Activated CD4-positive, alpha-beta T cell treated with anti-CD3 and anti-CD28 coated beads, Interleukin-2, amount 10 ng/mL, durations not matched to agents 7 days and 5 days (primary cell): ENCODE measurements at regions not wholly inside any gene's neighbourhood (a gene's known extent, or its start where the extent isn't known, plus 50 kb on each side); places are given as distances from the start of the nearest gene placed in this dataset.
"Not testable (repeated sequence)": the region's sequence is repeated elsewhere in the genome, so short reads cannot be mapped to it uniquely, and the experiment has no call there.

Source experiments
- CTCF ChIA-PET: fragments of 350-600 bp; sonication (Branson Sonifier 250); formaldehyde crosslinking; loops from one replicate; lab custom pipeline; 2021; ENCODE audit warnings: antibody characterized with exemption; lab: Charles Lee
- POLR2A ChIA-PET: fragments of 350-600 bp; sonication (Branson Sonifier 250); formaldehyde crosslinking; loops from one replicate; lab custom pipeline; 2021; ENCODE audit warnings: antibody characterized with exemption; lab: Charles Lee
- DNase-seq: peaks from one replicate; pipeline ENCODE4 v3.0.0-alpha.2; 2020
- H3K27ac Mint-ChIP-seq: one replicate; pipeline ENCODE4 v1.8.0; 2021; ENCODE audit warnings: mild to moderate bottlenecking, moderate library complexity, mixed read lengths
- H3K27me3 Mint-ChIP-seq: one replicate; pipeline ENCODE4 v1.8.0; 2021; ENCODE audit warnings: mixed read lengths
- H3K36me3 Mint-ChIP-seq: one replicate; pipeline ENCODE4 v1.8.0; 2021; ENCODE audit warnings: low read depth, mixed read lengths
- H3K4me1 Mint-ChIP-seq: one replicate; pipeline ENCODE4 v1.8.0; 2021; ENCODE audit warnings: mixed read lengths
- H3K4me3 Mint-ChIP-seq: one replicate; pipeline ENCODE4 v1.8.0; 2021; ENCODE audit warnings: mild to moderate bottlenecking, moderate library complexity, mixed read lengths
- H3K9me3 Mint-ChIP-seq: one replicate; pipeline ENCODE4 v1.8.0; 2021; ENCODE audit warnings: mixed read lengths

- DNase-seq, result no peak
- Mint-ChIP-seq H3K4me1 (no peaks in the 10 kb centered on the region), H3K36me3 (no peaks in the 10 kb centered on the region), H3K9me3 (no peaks in the 10 kb centered on the region), H3K27me3 (no peaks in the 10 kb centered on the region), H3K27ac (no peak overlapping the region), H3K4me3 (no peak overlapping the region)
- POLR2A ChIA-PET, result no interaction called here
- CTCF ChIA-PET, result no interaction called here
Measured at GRCh38 chr18:11470941-11471340, 138.5 kb upstream of the SLC35G4 start.

GRCh38 chr18:11468617-11469016, 140.8 kb upstream of the SLC35G4 start:
- H3K27ac Mint-ChIP-seq, result no peak overlapping the region
- H3K36me3 Mint-ChIP-seq, result no peaks in the 10 kb centered on the region
- H3K27me3 Mint-ChIP-seq, result peaks cover 2% of the 10 kb centered on the region
- H3K4me3 Mint-ChIP-seq, result no peak overlapping the region
- no peaks in the 10 kb centered on the region for H3K4me1 Mint-ChIP-seq
- ChIA-PET POLR2A (no interaction called here), CTCF (no interaction called here)
- no peaks in the 10 kb centered on the region for H3K9me3 Mint-ChIP-seq
- DNase-seq, result no peak

- CTCF ChIA-PET, result no interaction called here
- no peaks in the 10 kb centered on the region for H3K4me1 Mint-ChIP-seq
Measured at GRCh38 chr18:11468120-11468519, 141.3 kb upstream of the SLC35G4 start.

GRCh38 chr18:11467611-11468010, 141.8 kb upstream of the SLC35G4 start:
- Mint-ChIP-seq H3K9me3 (no peaks in the 10 kb centered on the region), H3K27me3 (peaks cover 2% of the 10 kb centered on the region), H3K4me3 (no peak overlapping the region), H3K36me3 (no peaks in the 10 kb centered on the region), H3K27ac (no peak overlapping the region), H3K4me1 (no peaks in the 10 kb centered on the region)
- ChIA-PET POLR2A (no interaction called here), CTCF (no interaction called here)
- no peak for DNase-seq

More at GRCh38 chr18:11468120-11468519, 141.3 kb upstream of the SLC35G4 start:
- POLR2A ChIA-PET, result no interaction called here
- Mint-ChIP-seq H3K27me3 (peaks cover 2% of the 10 kb centered on the region), H3K27ac (no peak overlapping the region), H3K36me3 (no peaks in the 10 kb centered on the region), H3K4me3 (no peak overlapping the region), H3K9me3 (no peaks in the 10 kb centered on the region)
- no peak for DNase-seq

- no peaks in the 10 kb centered on the region for H3K9me3 Mint-ChIP-seq
- H3K4me3 Mint-ChIP-seq, result no peak overlapping the region
- POLR2A ChIA-PET, result no interaction called here
- DNase-seq, result no peak
- CTCF ChIA-PET, result interaction anchor here (0.6 kb wide), 1 partner anchor 8 kb away, joined by 4 read pairs; no protein-coding TSS in a partner anchor
- H3K27me3 Mint-ChIP-seq, result peaks cover 3% of the 10 kb centered on the region
- H3K36me3 Mint-ChIP-seq, result no peaks in the 10 kb centered on the region
- H3K4me1 Mint-ChIP-seq, result no peaks in the 10 kb centered on the region
- no peak overlapping the region for H3K27ac Mint-ChIP-seq
Measured at GRCh38 chr18:11464129-11464528, 145.3 kb upstream of the SLC35G4 start.

GRCh38 chr18:11458447-11458846, 150.9 kb upstream of the SLC35G4 start:
- DNase-seq, result no peak

GRCh38 chr18:11457853-11458252, 151.5 kb upstream of the SLC35G4 start:
- H3K36me3 Mint-ChIP-seq, DNase-seq, POLR2A ChIA-PET, H3K9me3 Mint-ChIP-seq, CTCF ChIA-PET, H3K4me1 Mint-ChIP-seq, H3K27ac Mint-ChIP-seq, H3K4me3 Mint-ChIP-seq, H3K27me3 Mint-ChIP-seq: not testable (repeated sequence)

More at GRCh38 chr18:11458447-11458846, 150.9 kb upstream of the SLC35G4 start:
- no peaks in the 10 kb centered on the region for H3K36me3 Mint-ChIP-seq
- ChIA-PET CTCF (no interaction called here), POLR2A (no interaction called here)
- H3K9me3 Mint-ChIP-seq, result no peaks in the 10 kb centered on the region
- no peaks in the 10 kb centered on the region for H3K4me1 Mint-ChIP-seq
- no peak overlapping the region for H3K4me3 Mint-ChIP-seq
- peaks cover 4% of the 10 kb centered on the region for H3K27me3 Mint-ChIP-seq
- H3K27ac Mint-ChIP-seq, result no peak overlapping the region

GRCh38 chr18:11454040-11454439, 155.4 kb upstream of the SLC35G4 start:
- H3K9me3 Mint-ChIP-seq, result no peaks in the 10 kb centered on the region
- no peaks in the 10 kb centered on the region for H3K36me3 Mint-ChIP-seq
- peaks cover 2% of the 10 kb centered on the region for H3K27me3 Mint-ChIP-seq
- H3K4me1 Mint-ChIP-seq, result no peaks in the 10 kb centered on the region
- no peak overlapping the region for H3K4me3 Mint-ChIP-seq
- H3K27ac Mint-ChIP-seq, result no peak overlapping the region
- no peak for DNase-seq
- ChIA-PET CTCF (interaction anchor here (1.1 kb wide), 1 partner anchor 28 kb away, joined by 3 read pairs; no protein-coding TSS in a partner anchor), POLR2A (no interaction called here)

GRCh38 chr18:11444169-11444568, 165.2 kb upstream of the SLC35G4 start:
- H3K27ac Mint-ChIP-seq, POLR2A ChIA-PET, DNase-seq, H3K36me3 Mint-ChIP-seq, H3K27me3 Mint-ChIP-seq, H3K4me3 Mint-ChIP-seq, H3K9me3 Mint-ChIP-seq, CTCF ChIA-PET, H3K4me1 Mint-ChIP-seq: not testable (repeated sequence)

- CTCF ChIA-PET, result no interaction called here
- peaks cover 4% of the 10 kb centered on the region for H3K27me3 Mint-ChIP-seq
- H3K27ac Mint-ChIP-seq, result no peak overlapping the region
- DNase-seq, result no peak
- no peaks in the 10 kb centered on the region for H3K4me1 Mint-ChIP-seq
- POLR2A ChIA-PET, result no interaction called here
- no peaks in the 10 kb centered on the region for H3K9me3 Mint-ChIP-seq
- no peak overlapping the region for H3K4me3 Mint-ChIP-seq
- no peaks in the 10 kb centered on the region for H3K36me3 Mint-ChIP-seq
Measured at GRCh38 chr18:11437046-11437445, 172.3 kb upstream of the SLC35G4 start.

GRCh38 chr18:11432360-11432811, 177.0 kb upstream of the SLC35G4 start:
- ChIA-PET POLR2A (no interaction called here), CTCF (no interaction called here)
- Mint-ChIP-seq H3K27ac (no peak overlapping the region), H3K4me1 (no peaks in the 10 kb centered on the region), H3K9me3 (peaks cover 2% of the 10 kb centered on the region), H3K4me3 (no peak overlapping the region), H3K27me3 (peaks cover 4% of the 10 kb centered on the region), H3K36me3 (no peaks in the 10 kb centered on the region)
- DNase-seq, result no peak

- ChIA-PET POLR2A (no interaction called here), CTCF (no interaction called here)
- Mint-ChIP-seq H3K4me3 (no peak overlapping the region), H3K4me1 (no peaks in the 10 kb centered on the region), H3K36me3 (no peaks in the 10 kb centered on the region), H3K27me3 (no peaks in the 10 kb centered on the region), H3K9me3 (peaks cover 2% of the 10 kb centered on the region), H3K27ac (no peak overlapping the region)
- no peak for DNase-seq
Measured at GRCh38 chr18:11429876-11430275, 179.5 kb upstream of the SLC35G4 start.

GRCh38 chr18:11425211-11425610, 184.2 kb upstream of the SLC35G4 start:
- H3K4me3 Mint-ChIP-seq, result no peak overlapping the region
- CTCF ChIA-PET, result no interaction called here
- POLR2A ChIA-PET, result no interaction called here
- H3K36me3 Mint-ChIP-seq, result no peaks in the 10 kb centered on the region
- DNase-seq, result no peak
- H3K27ac Mint-ChIP-seq, result no peak overlapping the region
- H3K27me3 Mint-ChIP-seq, result no peaks in the 10 kb centered on the region
- H3K4me1 Mint-ChIP-seq, result no peaks in the 10 kb centered on the region
- no peaks in the 10 kb centered on the region for H3K9me3 Mint-ChIP-seq

- Mint-ChIP-seq H3K4me1 (no peaks in the 10 kb centered on the region), H3K36me3 (no peaks in the 10 kb centered on the region), H3K9me3 (no peaks in the 10 kb centered on the region), H3K27me3 (no peaks in the 10 kb centered on the region), H3K27ac (no peak overlapping the region), H3K4me3 (no peak overlapping the region)
- DNase-seq, result no peak
- ChIA-PET CTCF (no interaction called here), POLR2A (no interaction called here)
Measured at GRCh38 chr18:11419338-11419737, 190.1 kb upstream of the SLC35G4 start.
